ENCODE measurements at regions not wholly inside any gene's neighbourhood (a gene's known extent, or its start where the extent isn't known, plus 50 kb on each side); places are given as distances from the start of the nearest gene placed in this dataset.

DNA sequence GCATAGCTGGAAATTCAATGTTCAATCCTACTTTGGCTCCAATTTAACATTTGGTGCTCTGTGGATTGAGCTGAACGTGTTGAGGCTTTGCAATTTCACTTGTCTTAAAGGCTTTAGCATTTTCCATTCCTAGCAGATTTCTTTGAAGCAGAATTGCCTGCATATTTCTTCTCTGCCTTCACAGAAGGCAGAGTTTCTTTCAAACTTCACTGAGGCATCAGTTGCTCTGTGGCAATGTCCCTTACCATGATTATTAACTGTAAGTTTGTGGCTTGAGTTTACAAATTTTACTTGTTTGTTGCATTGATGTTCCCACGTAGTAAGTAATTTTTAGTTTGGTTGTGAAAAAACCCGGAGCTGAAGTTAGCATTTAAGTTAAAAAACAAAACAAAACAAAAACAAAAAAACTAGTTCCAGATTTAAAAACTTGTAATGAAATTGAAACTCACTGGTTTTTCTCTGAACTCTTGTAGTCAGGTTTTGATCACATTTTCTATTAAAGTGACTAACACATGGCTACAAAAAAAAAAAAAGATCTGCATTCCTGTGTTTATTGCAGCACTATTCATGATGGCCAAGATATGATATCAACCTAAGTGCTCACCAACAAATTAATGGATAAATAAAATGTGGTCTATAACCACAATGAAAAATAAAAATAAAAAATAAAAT lies 55.2 kb upstream of the UXS1 start:
- peak; percentile 100 for FAIRE-seq

DNA sequence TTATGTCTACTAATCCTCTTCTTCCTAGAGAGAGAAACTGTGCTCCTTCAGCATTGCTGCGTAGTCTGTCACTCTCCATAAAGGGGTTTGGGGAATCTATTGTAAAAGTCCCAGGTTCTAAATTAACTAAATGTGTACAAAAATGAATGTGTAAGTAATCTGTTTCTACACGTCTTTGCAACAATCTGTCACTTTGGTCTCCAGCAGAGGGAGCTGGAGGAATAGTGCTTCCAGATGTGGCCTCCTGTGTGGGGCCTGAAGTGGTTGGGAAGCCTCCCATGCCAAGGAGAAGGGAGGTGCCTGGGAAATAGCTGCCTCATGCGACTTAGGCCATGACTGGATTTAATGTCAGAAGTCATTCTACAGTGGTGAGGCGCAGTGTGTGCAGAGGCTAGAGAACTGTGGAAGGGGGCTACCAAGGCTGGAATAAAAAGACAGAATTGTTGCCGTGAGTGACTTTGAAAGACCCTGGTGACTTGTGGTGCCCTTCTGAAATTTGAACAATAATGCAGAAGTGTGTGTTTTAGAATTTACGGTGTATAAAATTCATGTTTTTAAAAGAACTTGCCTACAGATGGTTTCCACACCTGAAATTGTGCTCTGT lies 54.5 kb upstream of the UXS1 start:
- FAIRE-seq: peak; percentile 65

All from endometrium (tissue), 2 donors.